ENCODE measurements at regions not wholly inside any gene's neighbourhood (a gene's known extent, or its start where the extent isn't known, plus 50 kb on each side); places are given as distances from the start of the nearest gene placed in this dataset.

DNA sequence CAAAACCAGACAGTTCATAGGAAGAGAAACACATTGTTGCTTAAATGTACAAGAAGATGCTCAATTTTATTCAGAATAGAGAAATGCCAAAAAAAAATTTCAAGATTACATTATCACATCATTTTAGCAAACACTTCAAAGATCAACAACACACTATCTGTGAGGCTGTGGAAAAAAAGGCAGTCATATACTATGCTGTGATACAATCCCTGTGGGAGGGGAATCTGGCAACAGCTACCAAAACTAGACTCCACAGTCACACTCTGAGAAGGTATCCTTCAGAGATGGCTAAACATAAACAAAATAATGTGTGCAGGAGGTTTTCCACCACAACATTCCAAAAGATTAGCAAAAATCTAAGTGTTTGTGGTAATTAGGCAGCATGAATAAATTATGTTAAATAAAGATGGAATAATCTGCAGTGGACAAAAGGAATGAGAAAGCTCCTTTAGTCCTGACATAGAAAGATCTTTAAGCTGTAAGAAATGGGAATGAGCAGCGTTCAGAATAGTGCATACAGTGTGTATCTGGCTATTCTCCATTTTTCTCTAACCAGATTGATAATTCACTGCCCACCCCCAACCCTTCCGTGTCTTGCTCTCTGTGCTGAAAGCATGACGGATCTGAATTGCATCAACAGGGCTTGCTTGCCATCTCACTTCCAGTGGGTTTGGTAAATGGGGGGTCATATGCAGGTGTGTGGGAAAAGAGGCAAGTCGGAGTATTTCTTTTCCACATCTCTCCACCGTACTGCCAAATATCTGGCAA is 329.6 kb downstream of the MBD2 start:
- Histone ChIP-seq H3K4me3 (no peak overlapping the region), H3K9me3 (ENCODE audit: low read depth, low read length) (no peaks in the 10 kb centered on the region), H3K9ac (ENCODE audit: insufficient read length) (no peak overlapping the region), H3K27ac (no peak overlapping the region), H3K36me3 (ENCODE audit: insufficient read depth, low read length) (no peaks in the 10 kb centered on the region)
- no peak for DNase-seq (ENCODE audit: low read depth, low spot score)
- no peak for TF ChIP-seq FOXP2 (optimal IDR thresholded peaks at IDR 0.05; ENCODE audit: control extremely low read depth, extremely low read length, insufficient read depth)

DNA sequence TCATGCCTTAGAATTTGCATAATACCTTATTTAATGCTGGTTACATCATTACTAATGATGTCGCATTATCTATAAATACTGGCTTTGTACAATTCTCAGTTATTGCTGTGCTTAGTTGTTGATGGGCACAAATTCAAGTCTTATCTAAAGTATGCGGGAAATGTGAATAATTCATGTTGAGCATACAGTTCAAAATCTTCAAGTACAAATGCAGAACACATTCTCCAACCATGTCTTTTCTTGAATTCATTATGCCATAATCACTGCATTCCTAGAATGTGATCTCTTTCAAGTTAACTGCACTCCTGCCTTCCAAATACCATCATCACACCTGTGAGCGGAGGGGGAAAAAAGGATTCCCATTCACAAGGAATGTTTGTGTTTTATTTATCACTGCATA is 337.0 kb downstream of the MBD2 start:
- H3K27ac ChIP-seq, result no peak overlapping the region
- H3K9me3 ChIP-seq (ENCODE audit: low read depth, low read length), result no peaks in the 10 kb centered on the region
- TF ChIP-seq FOXP2 (optimal IDR thresholded peaks at IDR 0.05; ENCODE audit: control extremely low read depth, extremely low read length, insufficient read depth) (no peak), POLR2AphosphoS5 (IDR thresholded peaks at IDR 0.05; ENCODE audit: borderline replicate concordance, low read depth, low read length) (no peak), EZH2 (IDR thresholded peaks at IDR 0.05) (no peak)
- no peak overlapping the region for H3K9ac ChIP-seq (ENCODE audit: insufficient read length)
- H3K36me3 ChIP-seq (ENCODE audit: insufficient read depth, low read length), result no peaks in the 10 kb centered on the region
- H3K4me3 ChIP-seq, result no peak overlapping the region
- no peak for DNase-seq (ENCODE audit: low read depth, low spot score)

DNA sequence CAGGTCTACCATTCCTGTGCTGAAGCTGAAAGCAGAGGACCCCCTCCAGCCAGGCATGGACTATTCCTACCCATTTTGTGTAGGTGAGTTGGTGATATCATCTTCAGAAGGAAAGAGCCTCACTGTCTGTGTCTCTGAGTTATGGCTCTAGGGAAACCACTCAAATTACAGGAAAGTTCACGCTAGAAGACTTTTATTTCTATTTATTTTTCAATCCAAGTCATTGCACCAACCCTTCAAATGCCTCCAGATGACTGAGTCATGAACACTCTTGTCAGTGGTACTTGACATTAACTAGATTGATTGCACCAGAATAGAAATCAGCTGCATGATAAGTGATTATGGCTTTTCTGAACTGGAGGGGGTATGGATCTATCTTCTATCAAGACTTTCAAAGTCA is 338.4 kb downstream of the MBD2 start:
- Histone ChIP-seq H3K36me3 (ENCODE audit: insufficient read depth, low read length) (no peaks in the 10 kb centered on the region), H3K9me3 (ENCODE audit: low read depth, low read length) (no peaks in the 10 kb centered on the region), H3K9ac (ENCODE audit: insufficient read length) (no peak overlapping the region), H3K4me3 (no peak overlapping the region), H3K27ac (no peak overlapping the region)
- TF ChIP-seq FOXP2 (optimal IDR thresholded peaks at IDR 0.05; ENCODE audit: control extremely low read depth, extremely low read length, insufficient read depth) (no peak), POLR2AphosphoS5 (IDR thresholded peaks at IDR 0.05; ENCODE audit: borderline replicate concordance, low read depth, low read length) (no peak), EZH2 (IDR thresholded peaks at IDR 0.05) (no peak)
- DNase-seq (ENCODE audit: low read depth, low spot score), result no peak

DNA sequence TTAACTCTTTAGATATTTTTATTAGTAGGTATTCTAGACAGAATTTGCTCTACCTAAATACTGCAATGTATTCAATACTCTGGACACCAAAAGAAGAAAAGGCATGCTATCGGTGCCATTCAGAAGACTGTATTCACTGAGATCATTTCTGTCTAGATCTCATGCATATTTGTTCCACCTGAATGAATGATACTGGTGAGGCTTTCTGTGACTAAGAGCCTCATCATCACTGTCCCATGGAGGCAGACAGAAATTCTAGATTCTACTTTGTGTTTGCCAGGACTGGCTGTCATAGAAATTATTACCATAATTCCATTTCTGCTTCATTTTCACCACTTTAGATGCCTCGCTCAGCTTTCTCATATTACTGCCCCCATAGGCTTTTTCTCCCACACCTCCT is 340.7 kb downstream of the MBD2 start:
- H3K9ac ChIP-seq (ENCODE audit: insufficient read length), result no peak overlapping the region

DNA sequence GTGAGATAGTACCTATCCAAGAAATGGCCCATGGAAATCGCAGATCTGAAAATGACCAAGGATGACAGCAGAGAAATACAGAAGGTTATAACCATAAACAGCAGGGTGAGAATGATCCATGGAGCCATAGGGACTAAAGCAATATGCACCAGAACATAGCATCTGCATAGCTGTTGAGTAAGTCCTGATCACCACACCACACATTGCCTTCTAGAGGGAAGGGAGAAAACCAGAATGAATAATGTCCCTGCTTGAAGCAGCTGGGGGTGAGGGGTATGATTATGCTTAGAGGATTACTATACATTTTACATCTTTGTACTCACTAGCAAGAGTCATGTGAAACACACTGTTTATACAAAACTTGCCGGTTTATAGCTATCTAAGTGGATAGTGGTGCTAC is 350.4 kb downstream of the MBD2 start:
- Histone ChIP-seq H3K9ac (ENCODE audit: insufficient read length) (no peak overlapping the region), H3K36me3 (ENCODE audit: insufficient read depth, low read length) (no peaks in the 10 kb centered on the region), H3K4me3 (no peak overlapping the region), H3K9me3 (ENCODE audit: low read depth, low read length) (no peaks in the 10 kb centered on the region), H3K27ac (no peak overlapping the region)
- DNase-seq (ENCODE audit: low read depth, low spot score), result no peak
- no peak for TF ChIP-seq POLR2AphosphoS5 (IDR thresholded peaks at IDR 0.05; ENCODE audit: borderline replicate concordance, low read depth, low read length)
- TF ChIP-seq EZH2 (IDR thresholded peaks at IDR 0.05), result no peak
- no peak for TF ChIP-seq FOXP2 (optimal IDR thresholded peaks at IDR 0.05; ENCODE audit: control extremely low read depth, extremely low read length, insufficient read depth)

More for the DNA sequence above, 340.7 kb downstream of the MBD2 start:
- H3K27ac ChIP-seq, result no peak overlapping the region
- no peak for DNase-seq (ENCODE audit: low read depth, low spot score)
- TF ChIP-seq EZH2 (IDR thresholded peaks at IDR 0.05) (no peak), POLR2AphosphoS5 (IDR thresholded peaks at IDR 0.05; ENCODE audit: borderline replicate concordance, low read depth, low read length) (no peak), FOXP2 (optimal IDR thresholded peaks at IDR 0.05; ENCODE audit: control extremely low read depth, extremely low read length, insufficient read depth) (no peak)
- no peaks in the 10 kb centered on the region for H3K9me3 ChIP-seq (ENCODE audit: low read depth, low read length)
- H3K36me3 ChIP-seq (ENCODE audit: insufficient read depth, low read length), result no peaks in the 10 kb centered on the region
- no peak overlapping the region for H3K4me3 ChIP-seq

DNA sequence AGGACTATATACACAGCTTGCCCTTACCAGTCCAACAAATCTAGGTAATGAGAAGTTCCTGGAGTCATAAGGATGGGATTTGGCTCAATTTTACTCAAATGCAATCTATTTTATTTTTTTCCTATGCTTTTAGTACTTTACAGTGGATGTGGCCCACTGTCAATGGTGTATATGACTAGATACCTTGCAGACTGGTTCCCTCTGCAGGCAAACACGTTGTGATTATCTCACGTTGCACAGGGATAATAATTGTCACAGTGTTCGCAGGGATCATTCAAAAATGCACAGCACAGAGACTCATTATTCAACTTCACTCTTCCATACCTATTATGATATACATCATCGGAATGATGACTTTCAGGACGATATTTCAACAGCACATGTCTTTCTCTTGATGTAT is 359.7 kb downstream of the MBD2 start:
- H3K9me3 ChIP-seq (ENCODE audit: low read depth, low read length), result no peaks in the 10 kb centered on the region
- no peak overlapping the region for H3K9ac ChIP-seq (ENCODE audit: insufficient read length)
- H3K36me3 ChIP-seq (ENCODE audit: insufficient read depth, low read length), result no peaks in the 10 kb centered on the region
- no peak overlapping the region for H3K4me3 ChIP-seq
- TF ChIP-seq EZH2 (IDR thresholded peaks at IDR 0.05) (no peak), FOXP2 (optimal IDR thresholded peaks at IDR 0.05; ENCODE audit: control extremely low read depth, extremely low read length, insufficient read depth) (no peak), POLR2AphosphoS5 (IDR thresholded peaks at IDR 0.05; ENCODE audit: borderline replicate concordance, low read depth, low read length) (no peak)
- no peak overlapping the region for H3K27ac ChIP-seq
- no peak for DNase-seq (ENCODE audit: low read depth, low spot score)

DNA sequence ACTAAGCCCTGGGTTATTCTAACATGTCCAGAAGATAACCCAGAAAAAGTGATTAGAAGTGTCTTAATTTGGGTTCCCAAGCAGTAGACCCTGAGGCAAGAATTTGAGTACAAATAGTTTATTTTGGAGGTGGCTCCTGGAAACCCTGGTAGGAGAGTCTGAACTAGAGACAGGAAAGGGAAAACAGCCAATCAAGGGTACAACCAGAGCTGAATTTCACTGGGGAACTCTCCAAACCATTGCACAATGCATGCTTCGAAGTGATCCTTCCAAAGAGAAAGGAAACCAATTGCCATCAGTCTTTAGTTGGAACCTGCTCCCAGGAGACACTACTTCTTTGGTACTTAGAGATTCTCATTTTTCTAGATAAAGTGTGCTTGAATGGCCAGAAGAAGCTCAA is 361.5 kb downstream of the MBD2 start:
- no peak overlapping the region for H3K27ac ChIP-seq
- H3K36me3 ChIP-seq (ENCODE audit: insufficient read depth, low read length), result no peaks in the 10 kb centered on the region
- no peaks in the 10 kb centered on the region for H3K9me3 ChIP-seq (ENCODE audit: low read depth, low read length)
- no peak overlapping the region for H3K9ac ChIP-seq (ENCODE audit: insufficient read length)
- no peak for TF ChIP-seq POLR2AphosphoS5 (IDR thresholded peaks at IDR 0.05; ENCODE audit: borderline replicate concordance, low read depth, low read length)
- no peak for TF ChIP-seq EZH2 (IDR thresholded peaks at IDR 0.05)
- no peak for TF ChIP-seq FOXP2 (optimal IDR thresholded peaks at IDR 0.05; ENCODE audit: control extremely low read depth, extremely low read length, insufficient read depth)
- H3K4me3 ChIP-seq, result no peak overlapping the region
- no peak for DNase-seq (ENCODE audit: low read depth, low spot score)

DNA sequence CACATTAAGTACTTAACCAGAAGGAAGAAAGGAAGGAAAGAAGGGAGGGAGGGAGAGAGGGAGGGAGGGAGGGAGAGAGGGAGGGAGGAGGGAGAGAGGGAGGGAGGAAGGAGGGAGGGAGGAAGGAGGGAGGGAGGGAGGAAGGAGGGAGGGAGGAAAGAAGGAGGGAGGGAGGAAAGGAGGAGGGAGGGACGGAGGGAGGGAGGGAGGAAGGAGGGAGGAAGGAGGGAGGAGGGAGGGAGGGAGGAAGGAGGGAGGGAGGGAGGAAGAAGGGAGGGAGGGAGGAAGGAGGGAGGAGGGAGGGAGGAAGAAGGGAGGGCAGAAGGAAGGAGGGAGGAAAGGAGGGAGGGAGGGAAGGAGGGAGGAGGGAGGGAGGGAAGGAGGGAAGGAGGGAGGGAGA is 363.3 kb downstream of the MBD2 start:
- no peak overlapping the region for H3K4me3 ChIP-seq
- no peaks in the 10 kb centered on the region for H3K9me3 ChIP-seq (ENCODE audit: low read depth, low read length)
- H3K9ac ChIP-seq (ENCODE audit: insufficient read length), result no peak overlapping the region
- no peak for DNase-seq (ENCODE audit: low read depth, low spot score)
- H3K27ac ChIP-seq, result no peak overlapping the region
- TF ChIP-seq FOXP2 (optimal IDR thresholded peaks at IDR 0.05; ENCODE audit: control extremely low read depth, extremely low read length, insufficient read depth) (no peak), EZH2 (IDR thresholded peaks at IDR 0.05) (no peak), POLR2AphosphoS5 (IDR thresholded peaks at IDR 0.05; ENCODE audit: borderline replicate concordance, low read depth, low read length) (no peak)
- H3K36me3 ChIP-seq (ENCODE audit: insufficient read depth, low read length), result no peaks in the 10 kb centered on the region

DNA sequence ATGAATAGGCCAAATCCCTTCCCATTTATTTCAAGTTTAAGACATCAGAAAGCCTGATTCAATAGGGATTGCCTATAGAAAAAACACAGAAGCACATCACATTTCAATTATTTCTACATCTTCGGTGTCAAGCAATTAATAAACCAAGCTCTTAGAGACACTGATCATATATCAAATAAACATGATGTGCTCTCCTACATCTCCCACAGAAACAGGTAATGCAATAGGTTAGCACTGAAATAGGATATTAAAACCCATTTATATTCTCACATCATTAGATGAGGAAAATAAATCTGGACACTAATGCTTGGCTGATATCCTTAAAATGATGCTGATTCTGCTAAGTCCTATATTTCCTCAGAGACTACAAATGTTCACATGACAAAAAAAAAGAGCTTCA is 364.7 kb downstream of the MBD2 start:
- H3K27ac ChIP-seq, result no peak overlapping the region
- no peak overlapping the region for H3K9ac ChIP-seq (ENCODE audit: insufficient read length)
- no peak for TF ChIP-seq FOXP2 (optimal IDR thresholded peaks at IDR 0.05; ENCODE audit: control extremely low read depth, extremely low read length, insufficient read depth)
- TF ChIP-seq POLR2AphosphoS5 (IDR thresholded peaks at IDR 0.05; ENCODE audit: borderline replicate concordance, low read depth, low read length), result no peak
- TF ChIP-seq EZH2 (IDR thresholded peaks at IDR 0.05), result no peak
- no peaks in the 10 kb centered on the region for H3K36me3 ChIP-seq (ENCODE audit: insufficient read depth, low read length)
- H3K4me3 ChIP-seq, result no peak overlapping the region
- H3K9me3 ChIP-seq (ENCODE audit: low read depth, low read length), result no peaks in the 10 kb centered on the region
- DNase-seq (ENCODE audit: low read depth, low spot score), result no peak
